IPS-11a (cell line): ENCODE measurements at regions not wholly inside any gene's neighbourhood (a gene's known extent, or its start where the extent isn't known, plus 50 kb on each side); places are given as distances from the start of the nearest gene placed in this dataset.
"Not testable (repeated sequence)": the region's sequence is repeated elsewhere in the genome, so short reads cannot be mapped to it uniquely, and the experiment has no call there.

Source experiments
- H3K4me3 ChIP-seq: one replicate; pipeline ENCODE4 v1.5.1; 2013; ENCODE audit warnings: low read depth, low read length, control low read depth

- no peak overlapping the region for H3K4me3 ChIP-seq
Observed at GRCh38 chr11:116065191-116065895, 561.1 kb upstream of the CADM1 start.

GRCh38 chr11:116062490-116063171 is 558.4 kb upstream of the CADM1 start:
- H3K4me3 ChIP-seq = no peak overlapping the region

GRCh38 chr11:116062129-116062489 is 557.9 kb upstream of the CADM1 start:
- no peak overlapping the region for H3K4me3 ChIP-seq

- no peak overlapping the region for H3K4me3 ChIP-seq
Observed at GRCh38 chr11:116061322-116061721, 557.1 kb upstream of the CADM1 start.

- H3K4me3 ChIP-seq = no peak overlapping the region
Observed at GRCh38 chr11:116059919-116060318, 555.7 kb upstream of the CADM1 start.

GRCh38 chr11:116057000-116057399 is 552.8 kb upstream of the CADM1 start:
- H3K4me3 ChIP-seq = no peak overlapping the region

- no peak overlapping the region for H3K4me3 ChIP-seq
Observed at GRCh38 chr11:116055064-116055463, 550.8 kb upstream of the CADM1 start.

- no peak overlapping the region for H3K4me3 ChIP-seq
Observed at GRCh38 chr11:116053548-116053919, 549.3 kb upstream of the CADM1 start.

- H3K4me3 ChIP-seq = no peak overlapping the region
Observed at GRCh38 chr11:116052603-116053547, 548.7 kb upstream of the CADM1 start.

- no peak overlapping the region for H3K4me3 ChIP-seq
Observed at GRCh38 chr11:116051494-116051893, 547.3 kb upstream of the CADM1 start.

- H3K4me3 ChIP-seq = no peak overlapping the region
Observed at GRCh38 chr11:116049383-116049782, 545.2 kb upstream of the CADM1 start.

- no peak overlapping the region for H3K4me3 ChIP-seq
Observed at GRCh38 chr11:116046127-116046526, 541.9 kb upstream of the CADM1 start.

- no peak overlapping the region for H3K4me3 ChIP-seq
Observed at GRCh38 chr11:116044941-116045340, 540.7 kb upstream of the CADM1 start.

GRCh38 chr11:116044520-116044919 is 540.3 kb upstream of the CADM1 start:
- H3K4me3 ChIP-seq = no peak overlapping the region

GRCh38 chr11:116043857-116044256 is 539.6 kb upstream of the CADM1 start:
- no peak overlapping the region for H3K4me3 ChIP-seq

- H3K4me3 ChIP-seq = not testable (repeated sequence)
Observed at GRCh38 chr11:116043059-116043458, 538.8 kb upstream of the CADM1 start.

- no peak overlapping the region for H3K4me3 ChIP-seq
Observed at GRCh38 chr11:116042146-116042545, 537.9 kb upstream of the CADM1 start.

GRCh38 chr11:116037861-116038260 is 533.6 kb upstream of the CADM1 start:
- H3K4me3 ChIP-seq = no peak overlapping the region

- no peak overlapping the region for H3K4me3 ChIP-seq
Observed at GRCh38 chr11:116035977-116036376, 531.8 kb upstream of the CADM1 start.

GRCh38 chr11:116033931-116034553 is 529.8 kb upstream of the CADM1 start:
- H3K4me3 ChIP-seq = no peak overlapping the region

GRCh38 chr11:116030697-116031331 is 526.6 kb upstream of the CADM1 start:
- H3K4me3 ChIP-seq = no peak overlapping the region
